PC-3 (cell line): ENCODE measurements at regions not wholly inside any gene's neighbourhood (a gene's known extent, or its start where the extent isn't known, plus 50 kb on each side); places are given as distances from the start of the nearest gene placed in this dataset.

Experiments used
- ATAC-seq: fragments of 200-7000 bp; cut with Tn5 transposase; 2 replicates; pipeline ENCODE4 v1.9.1; 2020; ENCODE audit warnings: mild to moderate bottlenecking, moderate library complexity
- BruUV-seq: library from RNA; stranded (reverse); fragments of 400-500 nt; replicated peaks from 2 replicates; lab custom pipeline; 2021; lab: Mats Ljungman, UMichigan
- CTCF ChIA-PET: fragments of 300-600 bp; sonication (Branson Sonifier 250); formaldehyde crosslinking; loops from one replicate; lab custom pipeline; 2022; ENCODE audit warnings: antibody characterized with exemption; lab: Charles Lee
- POLR2A ChIA-PET: fragments of 300-600 bp; sonication (Branson Sonifier 250); formaldehyde crosslinking; loops from one replicate; lab custom pipeline; 2022; ENCODE audit warnings: antibody characterized with exemption; ENCODE audit not compliant: unreplicated experiment; lab: Charles Lee
- DNase-seq: peaks from one replicate; pipeline ENCODE4 v3.0.0-alpha.2; 2015
- H2AFZ ChIP-seq: fragments of 300-600 bp; sonication (generic); 2 replicates; pipeline ENCODE4 v1.6.0; 2016; ENCODE audit warnings: antibody characterized with exemption, low read length
- H3F3A ChIP-seq: fragments of 300-600 bp; sonication (generic); one replicate; pipeline ENCODE4 v1.6.0; 2017; ENCODE audit warnings: antibody characterized with exemption, low read length, control low read depth, mild to moderate bottlenecking; ENCODE audit not compliant: unreplicated experiment
- H3K27ac ChIP-seq: fragments of 300-600 bp; sonication (generic); 2 replicates; pipeline ENCODE4 v1.5.1; 2016; ENCODE audit warnings: mild to moderate bottlenecking, low read length
- H3K27me3 ChIP-seq: fragments of 300-600 bp; sonication (generic); 2 replicates; pipeline ENCODE4 v1.6.1; 2016; ENCODE audit warnings: low read length, mixed read lengths
- H3K36me3 ChIP-seq: fragments of 300-600 bp; sonication (generic); 2 replicates; pipeline ENCODE4 v1.6.1; 2016; ENCODE audit warnings: low read depth, mixed run types, low read length, mixed read lengths
- H3K4me1 ChIP-seq: fragments of 300-600 bp; sonication (generic); 2 replicates; pipeline ENCODE4 v1.5.1; 2016; ENCODE audit warnings: low read length; ENCODE audit not compliant: insufficient read depth
- H3K4me2 ChIP-seq: fragments of 300-600 bp; sonication (generic); 2 replicates; pipeline ENCODE4 v1.6.0; 2016; ENCODE audit warnings: low read length
- H3K4me3 ChIP-seq: fragments of 300-600 bp; sonication (generic); 2 replicates; pipeline ENCODE4 v1.5.1; 2016; ENCODE audit warnings: mild to moderate bottlenecking, low read length, mixed read lengths
- H3K79me2 ChIP-seq: fragments of 300-600 bp; sonication (generic); 2 replicates; pipeline ENCODE4 v1.6.1; 2017; ENCODE audit warnings: low read length, mixed read lengths
- H3K9ac ChIP-seq: fragments of 300-600 bp; sonication (generic); 2 replicates; pipeline ENCODE4 v1.6.0; 2016; ENCODE audit warnings: mild to moderate bottlenecking, low read length
- H3K9me2 ChIP-seq: fragments of 300-600 bp; sonication (generic); replicated peaks from 2 replicates; pipeline ENCODE4 v1.6.1; 2016; ENCODE audit warnings: mixed run types, low read length, mixed read lengths
- H3K9me3 ChIP-seq: fragments of 300-600 bp; sonication (generic); 2 replicates; pipeline ENCODE4 v1.6.1; 2016; ENCODE audit warnings: low read length, mixed read lengths
- H4K20me1 ChIP-seq: fragments of 300-600 bp; sonication (generic); 2 replicates; pipeline ENCODE4 v1.6.1; 2016; ENCODE audit warnings: low read length, mixed read lengths
- EZH2 ChIP-seq: fragments of 300-600 bp; sonication (generic); IDR thresholded peaks from one replicate; pipeline ENCODE4 v1.6.1; 2017; ENCODE audit warnings: antibody characterized with exemption, mild to moderate bottlenecking, low read length; ENCODE audit not compliant: unreplicated experiment
- EZH2phosphoT487 ChIP-seq: fragments of 300-600 bp; sonication (generic); IDR thresholded peaks from 2 replicates; pipeline ENCODE4 v1.6.1; 2018; ENCODE audit warnings: mild to moderate bottlenecking, antibody characterized with exemption, low read length, borderline replicate concordance
- intact Hi-C: fragments of 100-400 bp; cut with micrococcal nuclease; formaldehyde crosslinking; loops from 2 replicates; pipeline ENCODE4 v1.9.0; 2023
- TF ChIP-seq, protein P1 (sequence below): fragments of 300-600 bp; sonication (generic); conservative IDR thresholded peaks from 2 replicates; pipeline ENCODE4 v1.5.1; 2017; ENCODE audit warnings: antibody characterized with exemption, low read depth, mild to moderate bottlenecking, low read length

DNA sequence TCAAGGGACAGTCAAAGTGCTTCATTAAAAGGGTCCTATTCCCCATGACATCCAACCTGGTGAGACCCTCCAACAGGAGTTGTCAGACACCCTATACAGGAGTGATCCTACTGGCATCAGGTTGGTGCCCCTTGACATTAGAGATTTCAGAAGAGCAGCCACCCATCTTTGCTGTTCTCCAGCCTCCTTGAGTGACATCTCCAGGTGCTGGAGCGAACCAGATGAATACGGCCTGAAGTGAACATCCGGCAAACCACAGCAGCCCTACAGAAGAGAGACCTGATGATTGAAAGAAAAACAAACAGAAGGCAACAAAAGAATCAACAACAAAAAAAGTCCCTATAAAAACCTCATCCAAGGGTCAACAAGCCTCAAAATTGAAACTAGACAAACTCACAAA lies 146.1 kb upstream of the PBDC1 start:
- DNase-seq = no peak
- intact Hi-C loops = no loop called here
- no peaks in the 10 kb centered on the region for H3K36me3 ChIP-seq
- no peak overlapping the region for H3K4me2 ChIP-seq
- H2AFZ ChIP-seq = no peak overlapping the region
- no peaks in the 10 kb centered on the region for H4K20me1 ChIP-seq
- no peaks in the 10 kb centered on the region for H3K4me1 ChIP-seq
- no TSS peak for BruUV-seq
- POLR2A ChIA-PET = no interaction called here
- no peaks in the 10 kb centered on the region; the same call in 1 of the 2 replicates for H3K9me3 ChIP-seq
- H3K27ac ChIP-seq = no peak overlapping the region
- H3K79me2 ChIP-seq = no peaks in the 10 kb centered on the region
- no peak overlapping the region for H3K9ac ChIP-seq
- no peak for TF ChIP-seq EZH2phosphoT487
- TF ChIP-seq, protein P1, sequence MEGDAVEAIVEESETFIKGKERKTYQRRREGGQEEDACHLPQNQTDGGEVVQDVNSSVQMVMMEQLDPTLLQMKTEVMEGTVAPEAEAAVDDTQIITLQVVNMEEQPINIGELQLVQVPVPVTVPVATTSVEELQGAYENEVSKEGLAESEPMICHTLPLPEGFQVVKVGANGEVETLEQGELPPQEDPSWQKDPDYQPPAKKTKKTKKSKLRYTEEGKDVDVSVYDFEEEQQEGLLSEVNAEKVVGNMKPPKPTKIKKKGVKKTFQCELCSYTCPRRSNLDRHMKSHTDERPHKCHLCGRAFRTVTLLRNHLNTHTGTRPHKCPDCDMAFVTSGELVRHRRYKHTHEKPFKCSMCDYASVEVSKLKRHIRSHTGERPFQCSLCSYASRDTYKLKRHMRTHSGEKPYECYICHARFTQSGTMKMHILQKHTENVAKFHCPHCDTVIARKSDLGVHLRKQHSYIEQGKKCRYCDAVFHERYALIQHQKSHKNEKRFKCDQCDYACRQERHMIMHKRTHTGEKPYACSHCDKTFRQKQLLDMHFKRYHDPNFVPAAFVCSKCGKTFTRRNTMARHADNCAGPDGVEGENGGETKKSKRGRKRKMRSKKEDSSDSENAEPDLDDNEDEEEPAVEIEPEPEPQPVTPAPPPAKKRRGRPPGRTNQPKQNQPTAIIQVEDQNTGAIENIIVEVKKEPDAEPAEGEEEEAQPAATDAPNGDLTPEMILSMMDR = no peak
- no peak for TF ChIP-seq EZH2
- H3K27me3 ChIP-seq = no peaks in the 10 kb centered on the region
- CTCF ChIA-PET = no interaction called here
- ATAC-seq = no peak
- H3F3A ChIP-seq = no peaks in the 10 kb centered on the region
- H3K9me2 ChIP-seq = no peaks in the 10 kb centered on the region
- H3K4me3 ChIP-seq = no peak overlapping the region

DNA sequence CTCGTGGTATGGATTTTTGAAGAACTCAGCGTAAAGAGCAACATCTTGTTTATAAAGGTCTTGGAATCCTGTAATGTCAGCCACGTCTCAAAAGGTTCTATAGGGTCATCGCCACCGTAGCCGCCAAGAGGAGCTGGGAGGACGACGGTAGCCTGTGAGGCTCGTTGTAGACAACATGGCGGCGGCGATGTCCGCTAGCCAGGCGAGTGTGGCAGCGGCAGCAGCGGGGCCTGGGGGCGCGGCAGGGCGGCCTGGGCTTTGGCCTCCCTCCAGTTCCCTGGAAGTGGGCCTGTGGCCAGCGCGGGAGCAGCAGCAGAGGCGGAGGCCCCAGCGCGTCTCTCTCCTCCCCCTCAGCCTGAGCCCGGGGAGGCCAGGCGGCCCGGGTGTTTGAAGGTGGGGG lies 143.5 kb upstream of the PBDC1 start:
- Histone ChIP-seq H3F3A (no peaks in the 10 kb centered on the region), H3K4me2 (no peak overlapping the region), H3K27me3 (no peaks in the 10 kb centered on the region), H3K9ac (no peak overlapping the region), H3K4me3 (no peak overlapping the region), H3K79me2 (no peaks in the 10 kb centered on the region), H3K9me2 (no peaks in the 10 kb centered on the region), H3K27ac (no peak overlapping the region), H3K36me3 (no peaks in the 10 kb centered on the region), H2AFZ (no peak overlapping the region), H4K20me1 (no peaks in the 10 kb centered on the region), H3K9me3 (no peaks in the 10 kb centered on the region; the same call in 1 of the 2 replicates), H3K4me1 (no peaks in the 10 kb centered on the region)
- no TSS peak for BruUV-seq
- TF ChIP-seq EZH2 = no peak
- TF ChIP-seq, protein P1 = no peak
- TF ChIP-seq EZH2phosphoT487 = no peak
- DNase-seq (no peak), ATAC-seq (no peak)
- CTCF ChIA-PET = no interaction called here
- intact Hi-C loops = no loop called here
- POLR2A ChIA-PET = no interaction called here

DNA sequence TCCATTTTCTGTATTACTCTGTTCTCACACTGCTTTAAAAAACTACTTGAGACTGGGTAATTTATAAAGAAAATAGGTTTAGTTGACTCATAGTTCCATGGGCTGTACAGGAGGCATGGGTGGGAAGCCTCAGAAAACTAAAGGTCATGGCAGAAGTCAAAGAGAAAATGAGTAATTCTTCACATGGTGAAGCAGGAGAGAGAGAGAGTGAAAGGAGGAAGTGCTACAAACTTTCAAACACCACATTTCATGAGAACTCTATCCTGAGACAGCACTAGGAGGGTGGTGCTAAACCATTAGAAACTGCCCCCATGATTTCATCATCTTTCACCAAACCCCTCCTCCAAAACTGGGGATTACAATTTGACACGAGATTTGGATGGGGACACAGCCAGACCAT lies 108.0 kb upstream of the PBDC1 start:
- ATAC-seq (no peak), DNase-seq (no peak)
- H3K36me3 ChIP-seq = no peaks in the 10 kb centered on the region
- H3K27me3 ChIP-seq = no peaks in the 10 kb centered on the region
- no peaks in the 10 kb centered on the region for H3K9me3 ChIP-seq
- intact Hi-C loops = no loop called here
- H4K20me1 ChIP-seq = no peaks in the 10 kb centered on the region
- no peak overlapping the region for H3K9ac ChIP-seq
- H2AFZ ChIP-seq = no peak overlapping the region
- no peaks in the 10 kb centered on the region for H3K4me1 ChIP-seq
- H3K9me2 ChIP-seq = no peaks in the 10 kb centered on the region
- no peak overlapping the region for H3K4me2 ChIP-seq
- no peaks in the 10 kb centered on the region for H3K79me2 ChIP-seq
- TF ChIP-seq EZH2 (no peak), EZH2phosphoT487 (no peak)
- TF ChIP-seq, protein P1 = no peak
- ChIA-PET CTCF (no interaction called here), POLR2A (no interaction called here)
- H3K27ac ChIP-seq = no peak overlapping the region
- no peak overlapping the region for H3K4me3 ChIP-seq
- H3F3A ChIP-seq = no peaks in the 10 kb centered on the region
- no TSS peak for BruUV-seq
